Heart left ventricle (tissue), 16 donors: ENCODE measurements at regions not wholly inside any gene's neighbourhood (a gene's known extent, or its start where the extent isn't known, plus 50 kb on each side); places are given as distances from the start of the nearest gene placed in this dataset.

Experiments used
- ATAC-seq, 4 donors: fragments of 200-7000 bp; cut with Tn5 transposase; one replicate each; pipeline ENCODE4 v1.9.1; 2020 to 2022; ENCODE audit warnings: moderate library complexity in 4 of 4, mild to moderate bottlenecking in 3 of 4, moderate number of reproducible peaks in 1 of 4
- DNase-seq, 5 donors: peaks; one replicate each; pipeline ENCODE4 v3.0.0-alpha.2; 2020
- H3K27ac ChIP-seq, 12 donors: fragments of 200-600 bp; sonication (generic) in 4 of 12; one replicate each; pipeline versions ENCODE4 v1.5.0 to v1.8.0; 2016 to 2022; ENCODE audit warnings: mild to moderate bottlenecking in 2 of 12
- H3K27me3 ChIP-seq, 9 donors: fragments of 200-600 bp; sonication (generic) in 2 of 9; one replicate each; pipeline versions ENCODE4 v1.5.1 to v1.8.0; 2016 to 2022; ENCODE audit warnings: mild to moderate bottlenecking in 3 of 9
- H3K36me3 ChIP-seq, 9 donors: fragments of 200-600 bp; sonication (generic) in 2 of 9; one replicate each; pipeline versions ENCODE4 v1.5.0 to v1.8.0; 2018 to 2022; ENCODE audit warnings: mild to moderate bottlenecking in 2 of 9
- H3K4me1 ChIP-seq, 12 donors: fragments of 200-600 bp; sonication (generic) in 4 of 12; one replicate each; pipeline versions ENCODE4 v1.5.0 to v1.8.0; 2016 to 2022; ENCODE audit warnings: mild to moderate bottlenecking in 3 of 12
- H3K4me3 ChIP-seq, 12 donors: fragments of 200-600 bp; sonication (generic) in 4 of 12; one replicate each; pipeline versions ENCODE4 v1.5.0 to v1.8.0; 2017 to 2022; ENCODE audit warnings: mild to moderate bottlenecking in 9 of 12, moderate library complexity in 4 of 12
- H3K9me3 ChIP-seq, 12 donors: fragments of 200-600 bp; sonication (generic) in 4 of 12; one replicate each; pipeline versions ENCODE4 v1.5.0 to v1.8.0; 2016 to 2022; ENCODE audit warnings: mild to moderate bottlenecking in 1 of 12
- CTCF ChIP-seq, 12 donors: fragments of 200-600 bp; sonication (generic) in 4 of 12; IDR thresholded peaks; one replicate each; pipeline versions ENCODE4 v1.5.0 to v1.8.0; 2018 to 2022; ENCODE audit warnings: antibody characterized with exemption in 12 of 12, mild to moderate bottlenecking in 5 of 12
- POLR2A ChIP-seq, 2 donors: fragments of 450-650 bp; IDR thresholded peaks; one replicate each; pipeline ENCODE4 v1.6.1; 2017; ENCODE audit warnings: antibody characterized with exemption in 2 of 2, mild to moderate bottlenecking in 2 of 2, moderate library complexity in 2 of 2
- WGBS, 4 donors: extraction: QIAGEN DNeasy Blood & Tissue Kit in 2 of 4; methylation state at CpG; one replicate each; pipeline versions ENCODE4 v1.1.5 to v1.1.7; 2013 to 2018; 5-methylcytosine and 5-hydroxymethylcytosine counted together
- intact Hi-C, 10 donors: fragments of 100-400 bp; cut with DNase I; formaldehyde crosslinking; loops; one replicate each; pipeline versions ENCODE4 v1.11.1 to v1.14.2; 2022
- donor health status: ischemic (EF 13 %, LVEDD 7.1; RV severe dilation, severe dysfunction).
- donor health status: healthy with polysubstance abuse.
- donor health status: DM: no; HTN: yes; CAD: no.
- donor health status: DM: no; HTN: no; CAD: no.
- donor health status: ischemic (EF 25% LVEDD 6.9; RV normal size, moderate dysfunction).
- donor health status: ischemic (EF 25% LVEDD 5.7; RV mildly dilated, moderate dysfunction).
- donor health status: healthy.
- donor health status: DM: yes; HTN: yes; CAD: no.
- donor health status: ischemic (EF 35%, LVEDD 5.7; RV mildly dilated, moderate dysfunction).
- donor health status: nonischemic (EF 11% LVEDD 7.7; RV severe dilation, severe dysfunction).
- donor health status: DM: yes; HTN: yes; CAD: no.
- donor health status: PGD.
- donor health status: ischemic (EF 29% LVEDD 5.4; RV normal size, mild dysfunction).
- donor health status: nonischemic (EF 23%, LVEDD 6.1; RV moderate dilation, normal function).

GRCh38 chr15:45863881-45864580, 229.2 kb downstream of the SQOR start:
- H3K27ac ChIP-seq, result no peak overlapping the region
- peaks cover 0 to 3% (median 0%) of the 10 kb centered on the region in 12 donors for H3K4me1 ChIP-seq
- no peaks in the 10 kb centered on the region for H3K9me3 ChIP-seq
- no peak for DNase-seq
- TF ChIP-seq POLR2A (IDR thresholded peaks at IDR 0.05) (no peak), CTCF (IDR thresholded peaks at IDR 0.05) (no peak)
- WGBS, 4 donors, result 85 to 90% (median 87%) methylated on average over 2 of the region's 2 CpGs
- no peaks in the 10 kb centered on the region for H3K27me3 ChIP-seq
- no peaks in the 10 kb centered on the region for H3K36me3 ChIP-seq
- H3K4me3 ChIP-seq, result no peak overlapping the region
- no peak for ATAC-seq
- intact Hi-C loops, result no loop called here

- H3K4me1 ChIP-seq, result peaks cover 0 to 3% (median 0%) of the 10 kb centered on the region in 12 donors
- intact Hi-C loops, result no loop called here
- ATAC-seq, result no peak
- DNase-seq, result no peak
- H3K36me3 ChIP-seq, result no peaks in the 10 kb centered on the region
- H3K9me3 ChIP-seq, result peaks cover 0 to 2% (median 0%) of the 10 kb centered on the region in 12 donors
- no peak overlapping the region for H3K4me3 ChIP-seq
- no peak for TF ChIP-seq CTCF (IDR thresholded peaks at IDR 0.05)
- TF ChIP-seq POLR2A (IDR thresholded peaks at IDR 0.05), result no peak
- H3K27me3 ChIP-seq, result no peaks in the 10 kb centered on the region
- no peak overlapping the region for H3K27ac ChIP-seq
- WGBS, 4 donors, result 65 to 76% (median 69%) methylated on average over 3 of the region's 3 CpGs
Measured at GRCh38 chr15:45866616-45867015, 231.8 kb downstream of the SQOR start.

DNA sequence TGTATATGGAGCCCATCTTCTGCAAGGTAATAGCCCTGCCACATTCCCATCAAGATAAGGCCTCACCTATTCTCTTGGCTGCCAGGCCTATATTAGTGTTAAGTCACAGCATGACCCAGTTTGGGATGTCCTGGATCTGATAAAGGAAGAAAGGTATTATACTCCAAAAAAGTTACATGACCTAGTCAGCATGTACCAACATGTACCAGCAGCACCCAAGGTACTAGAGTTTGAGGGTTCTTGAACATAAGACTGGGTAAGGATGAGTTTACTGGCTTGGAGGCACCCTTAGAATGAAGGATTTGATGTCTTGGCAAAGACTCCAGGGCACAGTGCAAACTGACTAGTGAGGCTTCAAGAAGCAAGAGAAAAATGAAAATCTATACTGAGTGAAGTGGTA, 232.5 kb downstream of the SQOR start:
- intact Hi-C loops, result no loop called here
- H3K36me3 ChIP-seq, result no peaks in the 10 kb centered on the region
- H3K27me3 ChIP-seq, result no peaks in the 10 kb centered on the region
- H3K27ac ChIP-seq, result no peak overlapping the region
- peaks cover 0 to 8% (median under 1%) of the 10 kb centered on the region in 12 donors for H3K9me3 ChIP-seq
- DNase-seq (no peak), ATAC-seq (no peak)
- no peak overlapping the region for H3K4me3 ChIP-seq
- TF ChIP-seq POLR2A (IDR thresholded peaks at IDR 0.05), result no peak
- H3K4me1 ChIP-seq, result peaks cover 0 to 3% (median 0%) of the 10 kb centered on the region in 12 donors

GRCh38 chr15:45868109-45868691, 233.4 kb downstream of the SQOR start:
- H3K4me1 ChIP-seq, result peaks cover 0 to 3% (median 0%) of the 10 kb centered on the region in 12 donors
- peaks cover 0 to 17% (median 6%) of the 10 kb centered on the region in 12 donors for H3K9me3 ChIP-seq
- DNase-seq (no peak), ATAC-seq (no peak)
- no peak overlapping the region for H3K4me3 ChIP-seq
- 97 to 100% (median 99%) methylated on average over 2 of the region's 2 CpGs for WGBS, 4 donors
- H3K27me3 ChIP-seq, result no peaks in the 10 kb centered on the region
- intact Hi-C loops, result no loop called here
- no peak for TF ChIP-seq CTCF (IDR thresholded peaks at IDR 0.05)
- TF ChIP-seq POLR2A (IDR thresholded peaks at IDR 0.05), result no peak
- no peaks in the 10 kb centered on the region for H3K36me3 ChIP-seq
- no peak overlapping the region for H3K27ac ChIP-seq
